Tibial nerve (tissue), 3 donors: ENCODE measurements at regions not wholly inside any gene's neighbourhood (a gene's known extent, or its start where the extent isn't known, plus 50 kb on each side); places are given as distances from the start of the nearest gene placed in this dataset.

ENCODE experiments used
- POLR2A ChIP-seq, 2 donors: fragments of 450-650 bp; IDR thresholded peaks; one replicate each; pipeline ENCODE4 v1.6.1; 2017; ENCODE audit warnings: antibody characterized with exemption in 2 of 2, mild to moderate bottlenecking in 2 of 2, moderate library complexity in 2 of 2
- TF ChIP-seq, protein P1 (sequence below), 5 experiments: fragments of 200-600 bp in 3 of 5; fragments of 450-650 bp in 2 of 5; sonication (generic) in 3 of 5; IDR thresholded peaks; one replicate each; pipeline ENCODE4 v1.5.1; 2016 to 2019; ENCODE audit warnings: antibody characterized with exemption in 5 of 5, mild to moderate bottlenecking in 3 of 5, moderate library complexity in 2 of 5

DNA sequence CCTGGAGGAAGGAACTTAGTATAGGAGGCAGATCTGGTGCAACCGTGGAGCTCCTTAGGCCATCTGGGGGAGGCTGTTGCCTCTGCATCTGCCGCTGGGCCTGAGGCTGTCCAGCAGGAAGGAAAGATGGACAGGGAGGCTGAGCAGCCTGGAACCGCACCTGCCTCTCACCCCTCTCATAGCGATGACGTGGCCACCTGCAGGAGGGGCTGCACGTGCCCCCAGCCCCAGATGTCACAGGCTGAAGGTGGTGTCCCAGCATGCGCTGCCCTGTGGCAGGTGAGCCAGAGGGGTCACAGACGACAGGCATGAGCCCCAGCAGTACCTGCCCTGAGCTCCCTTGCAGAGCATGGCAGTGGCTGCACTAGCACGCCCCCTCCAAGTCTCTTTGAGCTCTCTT is 283.9 kb downstream of the ACTR3B start:
- TF ChIP-seq, protein P1, sequence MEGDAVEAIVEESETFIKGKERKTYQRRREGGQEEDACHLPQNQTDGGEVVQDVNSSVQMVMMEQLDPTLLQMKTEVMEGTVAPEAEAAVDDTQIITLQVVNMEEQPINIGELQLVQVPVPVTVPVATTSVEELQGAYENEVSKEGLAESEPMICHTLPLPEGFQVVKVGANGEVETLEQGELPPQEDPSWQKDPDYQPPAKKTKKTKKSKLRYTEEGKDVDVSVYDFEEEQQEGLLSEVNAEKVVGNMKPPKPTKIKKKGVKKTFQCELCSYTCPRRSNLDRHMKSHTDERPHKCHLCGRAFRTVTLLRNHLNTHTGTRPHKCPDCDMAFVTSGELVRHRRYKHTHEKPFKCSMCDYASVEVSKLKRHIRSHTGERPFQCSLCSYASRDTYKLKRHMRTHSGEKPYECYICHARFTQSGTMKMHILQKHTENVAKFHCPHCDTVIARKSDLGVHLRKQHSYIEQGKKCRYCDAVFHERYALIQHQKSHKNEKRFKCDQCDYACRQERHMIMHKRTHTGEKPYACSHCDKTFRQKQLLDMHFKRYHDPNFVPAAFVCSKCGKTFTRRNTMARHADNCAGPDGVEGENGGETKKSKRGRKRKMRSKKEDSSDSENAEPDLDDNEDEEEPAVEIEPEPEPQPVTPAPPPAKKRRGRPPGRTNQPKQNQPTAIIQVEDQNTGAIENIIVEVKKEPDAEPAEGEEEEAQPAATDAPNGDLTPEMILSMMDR (IDR thresholded peaks at IDR 0.05) = no peak
- TF ChIP-seq POLR2A (IDR thresholded peaks at IDR 0.05) = no peak
